NCI-H146 (cell line): ENCODE measurements at regions not wholly inside any gene's neighbourhood (a gene's known extent, or its start where the extent isn't known, plus 50 kb on each side); places are given as distances from the start of the nearest gene placed in this dataset.
A peak's percentile ranks its signal among the peaks of the same experiment; 100 is the strongest.

Experiments
- DNase-seq: peaks from one replicate; lab custom pipeline; 2025; lab: John Stamatoyannopoulos, UW

DNA sequence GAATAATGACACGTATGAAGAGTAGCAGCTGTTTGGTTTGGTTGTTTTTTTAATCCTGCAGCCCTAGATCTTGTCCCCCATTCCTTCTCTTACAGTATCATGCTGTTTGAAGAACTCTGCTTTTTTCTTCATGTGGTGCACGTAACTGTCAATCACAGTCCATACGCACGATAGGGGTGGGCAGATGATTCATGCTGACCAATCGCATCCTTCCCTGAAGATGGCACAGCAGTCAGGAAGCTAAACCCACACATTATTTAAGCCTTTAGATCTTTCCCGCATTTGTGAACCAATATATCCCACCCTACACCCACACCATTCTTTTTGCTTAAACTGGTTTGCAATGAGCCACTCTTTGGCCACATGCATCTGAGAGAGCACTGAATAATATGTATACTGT is 158.9 kb upstream of the PLEKHA5 start:
- DNase-seq = no peak

DNA sequence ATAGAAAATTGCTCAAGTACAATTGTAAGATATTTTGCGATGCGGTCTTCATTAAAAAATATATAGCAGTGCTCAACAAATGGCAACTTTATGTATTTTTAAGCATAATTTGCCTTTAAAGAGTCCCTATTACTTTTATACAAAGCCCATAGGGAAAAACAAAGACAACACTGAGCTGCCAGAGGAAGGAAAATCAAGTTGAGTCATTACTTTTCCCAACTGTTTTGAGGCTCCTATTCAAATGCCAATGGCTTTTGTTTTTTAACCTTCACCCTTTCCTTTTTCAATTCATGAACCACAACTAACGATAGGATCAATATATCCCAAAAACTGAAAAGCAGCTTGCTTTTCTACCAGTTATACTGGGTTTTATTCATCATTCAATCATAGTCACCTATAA is 157.6 kb upstream of the PLEKHA5 start:
- DNase-seq = no peak

DNA sequence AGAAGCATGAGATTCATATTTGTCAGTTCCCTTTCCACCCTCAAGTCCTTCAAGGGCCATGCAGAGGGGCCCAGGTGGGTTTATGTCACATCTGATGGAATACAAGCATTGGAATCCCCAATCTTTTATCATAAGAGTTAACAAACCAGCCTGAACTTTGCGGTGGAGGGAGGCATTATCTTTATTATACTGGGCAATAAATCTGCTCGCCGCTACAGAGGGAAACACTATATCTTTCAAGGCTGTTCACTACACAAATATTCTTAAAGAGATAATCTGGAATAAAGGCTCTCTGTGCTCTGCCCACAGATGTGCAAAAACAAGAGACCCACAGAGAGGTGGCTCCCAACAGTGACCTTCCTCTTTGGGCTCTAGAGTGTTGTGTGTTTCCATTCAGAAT is 153.6 kb upstream of the PLEKHA5 start:
- no peak for DNase-seq

DNA sequence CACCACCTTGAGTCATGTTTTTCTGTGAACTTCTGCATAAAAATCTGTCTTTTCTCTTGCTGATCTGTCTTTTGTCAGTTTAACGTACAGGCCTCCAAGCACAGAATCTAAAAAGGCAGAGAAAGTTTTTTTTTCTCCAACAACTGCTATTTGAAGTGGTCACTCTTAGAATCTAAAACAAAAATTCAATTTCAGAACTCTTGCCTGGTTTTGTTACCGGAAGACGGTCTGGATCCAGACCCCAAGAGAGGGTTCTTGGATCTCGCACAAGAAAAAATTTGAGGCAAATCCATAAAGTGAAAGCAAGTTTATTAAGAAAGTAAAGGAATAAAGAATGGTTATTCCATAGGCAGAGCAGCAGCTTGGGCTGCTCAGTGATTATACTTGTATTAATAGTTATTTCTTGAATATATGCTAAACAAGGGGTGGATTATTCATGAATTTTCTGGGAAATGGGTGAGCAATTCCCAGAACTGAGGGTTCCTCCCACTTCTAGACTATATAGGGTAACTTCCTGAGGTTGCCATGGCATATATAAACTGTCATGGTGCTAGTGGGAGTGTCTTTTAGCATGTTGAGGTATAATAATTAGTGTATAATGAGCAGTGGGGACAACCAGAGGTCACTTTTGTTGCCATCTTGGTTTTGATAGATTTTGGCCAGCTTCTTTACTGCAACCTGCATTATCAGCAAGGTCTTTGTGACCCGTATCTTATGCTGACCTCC is 150.0 kb upstream of the PLEKHA5 start:
- no peak for DNase-seq

DNA sequence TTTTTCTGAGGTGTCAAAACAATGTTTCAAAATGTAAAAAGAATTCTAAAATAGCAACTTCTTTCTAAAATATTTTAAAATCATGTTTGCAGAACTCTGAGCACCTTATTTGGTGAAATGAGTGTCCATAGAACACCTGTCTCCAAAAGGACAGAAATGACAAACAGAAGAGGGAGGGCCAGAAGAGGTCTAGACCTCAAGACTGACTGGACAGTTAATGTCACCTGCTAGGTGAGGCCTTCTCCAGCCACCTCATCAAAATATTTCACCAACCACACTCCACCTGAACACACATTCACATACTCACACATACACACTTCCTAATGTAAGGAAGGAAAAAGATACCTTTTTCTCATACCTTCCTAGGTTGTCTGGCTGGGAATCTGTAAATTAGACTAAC is 147.8 kb upstream of the PLEKHA5 start:
- DNase-seq = no peak

DNA sequence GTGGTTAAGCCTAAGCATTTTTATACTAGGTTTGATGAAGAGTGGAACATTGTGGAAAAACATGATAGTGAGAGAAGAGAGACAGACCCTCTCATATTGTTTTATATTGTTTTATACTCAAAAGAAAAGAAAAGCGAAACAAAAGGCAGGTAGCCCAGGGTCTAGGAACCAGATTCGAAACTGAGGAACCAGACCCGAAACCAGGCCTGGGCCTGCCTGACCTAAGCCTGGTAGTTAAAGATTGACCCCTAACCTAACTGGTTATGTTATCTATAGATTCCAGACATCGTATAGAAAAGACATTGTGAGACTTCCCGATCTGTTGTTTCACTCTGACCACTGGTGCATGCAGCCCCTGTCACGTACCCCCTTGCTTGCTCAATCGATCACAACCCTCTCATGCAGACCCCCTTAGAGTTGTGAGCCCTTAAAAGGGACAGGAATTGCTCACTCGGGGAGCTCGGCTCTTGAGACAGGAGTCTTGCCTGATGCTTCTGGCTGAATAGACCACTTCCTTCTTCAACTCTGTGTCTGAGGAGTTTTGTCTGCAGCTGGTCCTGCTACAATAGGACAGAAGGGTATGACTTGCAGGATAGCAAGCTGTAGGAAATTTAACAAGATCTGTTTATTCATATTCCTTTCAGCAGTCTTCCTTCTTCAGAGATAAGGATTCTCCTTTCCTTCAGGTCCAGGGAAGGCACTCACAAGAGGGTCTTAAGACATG is 147.1 kb upstream of the PLEKHA5 start:
- DNase-seq = no peak

DNA sequence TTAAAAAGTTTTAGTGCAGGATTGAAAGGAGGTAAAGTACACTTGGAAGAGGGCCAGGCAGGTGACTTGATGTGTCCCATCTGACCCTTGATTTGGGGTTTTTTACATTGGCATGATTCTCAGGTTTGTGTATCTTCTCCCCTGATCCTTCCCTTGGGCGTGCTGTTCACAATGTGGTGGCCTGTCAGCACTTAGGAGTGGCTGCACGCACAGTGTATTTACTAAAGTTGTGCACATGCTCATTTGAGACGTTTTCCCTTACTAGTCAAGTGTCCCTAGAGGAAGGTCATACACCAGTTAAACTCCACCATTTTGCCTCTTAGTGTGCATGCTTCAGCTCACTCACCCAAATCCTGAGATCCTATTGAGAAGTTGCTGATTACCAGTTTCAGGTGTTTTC is 145.7 kb upstream of the PLEKHA5 start:
- DNase-seq = no peak

DNA sequence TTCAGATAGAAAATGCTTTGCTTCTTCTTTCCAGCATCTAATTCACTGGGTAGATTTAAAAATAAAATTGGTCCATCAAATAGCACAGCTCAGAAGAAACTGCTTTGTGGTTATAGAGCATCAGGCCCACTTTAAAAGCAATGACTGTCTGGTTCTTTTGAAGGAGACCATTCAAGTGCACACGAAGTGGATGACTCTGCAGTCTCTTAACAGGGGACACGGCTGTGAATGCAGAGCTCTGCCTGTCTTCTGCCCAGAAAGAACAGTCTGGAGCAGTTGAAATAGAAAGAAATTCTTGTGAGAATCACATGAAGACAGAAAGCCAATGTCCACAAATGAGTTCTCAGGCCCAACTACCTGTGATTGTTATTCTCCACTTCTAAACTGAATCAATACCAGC is 138.7 kb upstream of the PLEKHA5 start:
- DNase-seq = no peak

DNA sequence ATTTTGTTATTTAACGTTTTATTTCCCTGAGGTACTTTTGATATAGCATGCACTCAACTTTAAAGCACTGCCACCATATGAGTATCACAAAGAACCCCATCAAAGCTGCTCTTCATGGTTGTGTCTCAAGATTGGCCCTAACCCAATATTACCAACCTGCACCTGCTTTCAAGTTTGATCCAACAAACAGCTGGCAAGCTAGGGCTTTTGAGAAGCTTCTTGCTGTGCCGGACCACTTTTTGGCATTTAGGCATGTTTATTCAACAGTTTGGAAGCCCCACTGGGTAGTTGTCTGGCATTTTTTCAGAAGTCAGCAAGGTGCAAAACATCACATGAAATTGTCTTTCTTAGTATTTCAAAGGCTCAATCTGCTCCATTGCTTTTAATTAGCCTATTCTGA is 137.2 kb upstream of the PLEKHA5 start:
- DNase-seq = peak; percentile 38

DNA sequence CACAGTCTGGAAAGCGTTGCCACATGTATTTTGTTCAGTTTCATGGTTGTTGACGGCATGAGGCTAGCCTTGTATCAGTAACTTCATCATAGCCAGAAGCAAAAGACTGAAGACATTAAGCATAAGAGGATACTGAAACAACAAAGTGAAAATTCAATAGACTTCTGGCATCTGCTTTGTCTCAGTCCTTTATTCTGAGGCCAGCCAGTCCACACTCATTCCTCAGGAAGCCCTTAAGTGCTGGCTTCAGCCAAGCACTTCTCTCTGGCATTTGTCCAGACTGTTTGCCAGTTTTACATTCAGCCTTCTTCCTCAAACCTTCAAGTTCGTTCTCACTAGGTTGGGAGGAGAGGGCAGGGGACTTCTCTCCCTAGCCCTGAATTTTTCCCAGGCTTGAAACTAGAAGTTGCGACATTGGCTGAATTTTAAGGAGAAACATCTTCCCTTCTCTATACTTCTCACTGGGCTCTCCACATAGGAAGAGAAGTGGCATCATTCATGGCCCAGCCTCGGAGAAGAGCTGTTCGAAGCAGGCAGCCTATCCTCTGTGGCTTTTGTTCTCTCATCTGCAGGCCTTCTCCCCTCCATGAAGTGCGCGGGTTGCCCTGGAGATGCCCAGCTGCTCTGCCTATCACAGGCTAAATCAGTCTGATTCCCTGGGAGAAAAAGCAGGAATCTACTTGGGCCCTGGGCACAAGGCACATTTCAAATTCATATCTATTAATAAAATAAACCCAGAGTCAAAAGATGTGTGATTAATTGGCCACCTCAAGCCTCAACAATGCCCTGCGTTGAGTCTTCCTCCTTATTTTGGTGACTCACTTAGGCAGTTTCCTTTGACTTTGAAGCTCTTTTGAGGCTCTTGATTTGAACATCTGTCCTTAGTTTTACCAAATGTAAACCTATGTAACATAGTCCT is 130.9 kb upstream of the PLEKHA5 start:
- peak; percentile 61 for DNase-seq

DNA sequence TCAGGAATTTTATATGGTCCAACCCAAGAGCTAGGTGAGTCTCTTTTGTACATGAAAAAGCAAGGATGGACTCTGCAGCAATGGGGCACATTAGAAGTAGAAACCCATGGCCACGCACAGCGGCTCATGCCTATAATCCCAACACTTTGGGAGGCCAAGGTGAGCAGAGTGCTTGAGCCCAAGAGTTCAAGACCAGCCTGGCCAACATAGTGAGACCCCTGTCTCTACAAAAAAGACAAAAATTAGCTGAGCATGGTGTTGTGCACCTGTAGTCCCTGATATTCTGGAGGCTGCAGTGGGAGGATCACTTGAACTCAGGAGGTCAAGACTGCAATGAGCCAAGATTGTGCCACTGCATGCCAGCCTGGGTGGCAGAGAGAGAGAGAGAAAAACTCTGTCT is 128.7 kb upstream of the PLEKHA5 start:
- no peak for DNase-seq

DNA sequence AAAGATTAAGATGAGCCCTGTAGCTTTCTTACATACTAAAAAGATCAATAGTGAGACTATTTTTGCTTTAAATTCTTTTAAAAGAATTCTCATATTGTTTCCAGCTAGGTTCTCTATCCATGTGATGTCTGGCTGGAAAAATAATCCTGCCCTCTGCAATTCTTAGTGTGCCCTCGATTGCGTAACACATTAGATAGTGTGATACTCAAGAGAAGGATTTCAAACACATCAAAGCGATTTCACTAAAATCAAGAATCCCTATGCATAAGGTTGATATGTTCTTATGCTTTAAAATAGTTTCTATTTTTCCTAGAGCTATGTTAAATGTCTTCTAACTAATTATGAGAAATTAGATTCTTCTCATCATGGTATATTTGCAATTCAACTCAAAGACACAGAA is 127.3 kb upstream of the PLEKHA5 start:
- no peak for DNase-seq

DNA sequence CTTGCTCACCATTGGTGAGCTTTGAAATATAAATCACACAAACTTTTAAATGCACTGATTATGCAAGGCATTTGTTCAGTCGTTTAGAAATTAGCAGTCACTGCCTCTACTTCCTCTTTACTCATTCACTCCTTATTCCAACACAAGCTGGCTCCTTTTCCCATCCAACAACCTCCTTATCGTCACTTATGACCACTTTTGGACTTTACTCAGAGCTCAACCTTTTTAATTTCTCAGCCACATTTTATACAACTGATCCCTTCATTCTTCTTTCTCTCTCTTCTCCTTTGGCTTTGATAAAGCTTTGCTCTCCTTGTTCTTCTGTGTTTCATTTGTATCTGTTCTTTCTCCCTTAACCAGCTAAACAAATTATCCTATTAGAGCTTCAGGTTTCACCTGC is 126.4 kb upstream of the PLEKHA5 start:
- DNase-seq = no peak

DNA sequence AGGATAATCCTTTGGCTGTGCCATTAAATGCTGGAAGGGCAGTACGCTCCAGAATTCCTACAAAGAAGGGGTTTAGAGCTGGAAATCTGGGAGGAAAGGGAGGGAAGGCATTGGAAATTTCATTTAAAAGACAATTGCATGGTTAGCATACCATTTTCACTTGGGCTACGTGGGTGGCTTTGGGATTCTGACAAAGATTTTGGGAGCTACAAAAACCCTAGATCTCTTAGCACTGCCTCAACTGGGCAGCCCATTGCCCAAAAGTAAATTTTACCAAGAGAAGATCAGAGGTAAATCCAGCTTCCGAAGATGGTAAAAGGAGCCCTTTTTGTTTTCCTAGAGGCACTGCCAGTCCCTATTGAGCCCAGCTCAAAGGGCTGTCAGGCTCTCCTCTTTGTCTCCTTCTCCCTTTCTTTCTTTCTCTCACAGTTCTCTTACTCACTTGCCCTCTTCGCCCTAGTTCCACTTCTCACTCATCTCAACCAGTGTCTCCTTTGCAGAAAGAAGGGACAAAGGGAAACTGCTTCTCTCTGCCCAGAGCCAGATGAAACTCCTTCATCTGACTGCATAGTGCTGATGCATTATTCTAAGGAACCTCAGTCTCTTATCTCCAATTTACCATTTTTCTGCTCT is 125.4 kb upstream of the PLEKHA5 start:
- DNase-seq = no peak

DNA sequence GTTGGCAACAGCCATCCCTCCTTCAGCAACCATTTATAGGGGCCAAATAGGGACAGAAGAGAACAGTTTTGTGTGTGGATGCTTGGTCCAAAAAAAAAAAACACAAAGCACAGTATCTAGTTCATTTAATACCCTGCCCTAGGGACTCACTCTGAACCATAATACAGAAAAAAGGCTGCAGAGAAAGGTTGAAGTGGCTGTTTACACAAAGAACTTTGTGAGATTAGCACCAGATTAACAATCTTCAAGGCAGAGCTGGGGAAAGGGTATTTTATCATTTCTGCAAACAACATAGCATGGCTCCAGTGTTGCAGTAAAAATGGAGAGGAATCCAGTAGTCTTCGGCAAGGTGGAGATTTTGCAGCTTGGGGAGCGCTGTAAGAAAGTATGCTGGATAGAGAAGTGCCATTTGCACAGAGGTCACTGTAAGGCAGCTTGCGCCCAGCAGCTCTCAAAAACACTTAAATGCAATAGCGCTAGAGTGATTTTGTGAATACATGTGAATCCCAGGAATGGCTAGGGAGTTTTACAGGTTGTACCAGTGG is 124.2 kb upstream of the PLEKHA5 start:
- no peak for DNase-seq

DNA sequence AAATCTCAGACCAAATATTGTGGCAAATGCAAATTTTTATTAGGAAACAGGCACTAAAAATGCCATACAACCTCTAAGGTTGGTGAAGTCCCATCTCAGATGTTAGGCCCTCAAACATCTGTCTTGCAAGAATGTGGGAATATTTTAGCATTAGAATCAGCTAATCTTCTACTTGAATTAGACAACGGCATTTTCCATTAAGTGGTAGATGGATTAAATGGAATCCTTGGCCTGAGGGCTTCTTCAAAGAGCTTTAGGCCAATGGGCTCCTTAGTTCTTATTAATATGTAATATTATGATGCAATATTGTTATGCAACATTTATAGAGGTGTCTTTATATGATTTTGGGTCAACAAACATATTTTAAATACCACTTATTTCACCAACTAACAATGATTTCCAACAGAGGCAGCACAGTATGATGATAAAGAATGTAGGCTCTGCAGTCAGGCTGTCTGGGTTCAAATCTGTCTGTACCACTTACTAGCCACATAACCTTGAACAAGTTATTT is 122.9 kb upstream of the PLEKHA5 start:
- no peak for DNase-seq

DNA sequence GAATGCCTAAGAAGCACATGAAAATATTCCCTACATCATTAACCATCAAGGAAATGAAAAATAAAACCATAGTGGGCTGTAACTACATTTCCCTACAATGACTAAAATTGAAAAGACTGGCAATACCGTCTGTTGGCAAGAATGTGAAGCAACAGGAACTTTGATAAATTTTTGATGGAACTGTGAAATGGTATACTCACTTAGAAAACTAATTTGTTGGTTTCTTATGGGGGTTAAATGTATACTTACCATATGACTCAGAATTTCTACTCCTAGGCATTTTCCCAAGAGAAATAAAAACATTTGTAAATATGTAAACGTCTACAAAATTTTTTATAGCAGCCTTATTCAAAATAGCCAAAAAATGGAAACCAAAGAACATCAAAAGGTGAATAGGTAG is 121.4 kb upstream of the PLEKHA5 start:
- DNase-seq = no peak

DNA sequence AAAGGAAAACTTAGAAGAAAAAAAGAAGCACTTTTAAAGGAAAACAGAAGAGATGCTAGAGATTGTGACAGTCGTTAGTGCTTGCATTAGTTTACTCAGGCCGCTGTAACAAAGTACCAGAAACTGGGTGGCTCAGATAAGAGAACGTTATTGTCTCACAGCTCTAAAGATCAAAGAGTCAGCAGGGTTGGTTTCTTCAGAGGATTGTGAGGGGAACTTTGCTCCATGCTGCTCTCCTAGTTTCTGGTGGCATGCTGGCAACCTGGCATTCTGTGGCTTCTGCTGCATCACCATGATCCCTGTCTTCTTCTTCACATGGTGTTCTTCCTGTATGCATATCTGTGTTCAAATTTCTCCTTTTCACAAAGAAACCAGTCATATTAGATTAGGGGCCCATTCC is 119.4 kb upstream of the PLEKHA5 start:
- no peak for DNase-seq

DNA sequence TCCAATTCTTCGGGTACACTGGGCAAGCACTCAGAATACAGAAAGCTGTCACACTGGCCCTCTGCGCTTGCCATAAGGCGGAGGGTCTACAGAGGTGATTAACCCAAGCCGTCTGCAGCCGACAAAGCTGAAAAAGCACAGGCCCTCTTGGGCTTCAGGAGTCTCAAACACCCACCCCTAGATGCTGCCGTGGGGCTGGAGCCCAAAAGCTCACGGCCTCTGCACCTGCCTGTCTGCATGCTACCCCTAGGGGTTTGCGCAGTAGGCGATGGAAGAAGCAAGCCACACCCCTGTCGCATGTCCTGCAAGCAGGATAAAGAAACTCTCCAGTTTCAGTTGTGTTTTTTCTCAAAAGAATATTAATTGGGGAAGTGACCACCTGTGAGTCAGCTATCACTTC is 118.8 kb upstream of the PLEKHA5 start:
- DNase-seq = no peak

DNA sequence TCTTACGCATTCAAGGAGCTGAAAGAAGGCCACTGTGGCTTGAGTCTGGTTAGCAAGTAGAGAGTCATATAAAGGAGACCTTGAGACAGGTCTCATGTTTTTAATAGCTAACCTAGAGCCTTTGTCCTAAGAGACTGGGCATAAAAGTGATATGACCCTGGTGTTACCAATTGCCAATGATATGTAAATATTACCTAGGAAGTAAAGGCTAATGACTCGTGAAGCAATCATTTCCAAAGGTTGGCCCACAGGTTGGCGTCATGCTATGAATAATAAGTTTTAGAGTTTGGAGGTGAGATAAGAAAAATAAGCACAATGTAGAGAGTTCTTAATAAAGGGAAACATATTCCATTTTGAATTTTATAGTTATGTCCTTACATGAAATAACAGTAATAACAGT is 116.6 kb upstream of the PLEKHA5 start:
- peak; percentile 54 for DNase-seq

DNA sequence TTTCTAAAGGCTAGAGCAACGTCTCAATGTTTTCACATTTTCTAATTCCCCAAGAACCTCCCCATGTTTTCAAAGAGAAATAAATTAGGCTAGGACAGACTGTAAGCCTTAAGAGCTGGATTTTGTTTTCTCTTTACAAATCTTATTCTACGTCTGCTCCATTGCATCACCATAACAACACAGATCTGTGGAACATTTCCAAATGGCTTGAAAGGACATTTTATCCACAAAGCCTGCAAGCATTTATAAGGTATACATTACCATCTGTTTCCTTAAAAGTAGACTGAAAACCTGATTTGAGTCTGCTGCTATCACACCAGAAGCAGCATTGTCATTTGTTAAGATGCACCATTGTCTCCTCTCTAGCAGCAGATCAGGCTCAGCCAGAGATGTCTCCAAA is 115.3 kb upstream of the PLEKHA5 start:
- no peak for DNase-seq

DNA sequence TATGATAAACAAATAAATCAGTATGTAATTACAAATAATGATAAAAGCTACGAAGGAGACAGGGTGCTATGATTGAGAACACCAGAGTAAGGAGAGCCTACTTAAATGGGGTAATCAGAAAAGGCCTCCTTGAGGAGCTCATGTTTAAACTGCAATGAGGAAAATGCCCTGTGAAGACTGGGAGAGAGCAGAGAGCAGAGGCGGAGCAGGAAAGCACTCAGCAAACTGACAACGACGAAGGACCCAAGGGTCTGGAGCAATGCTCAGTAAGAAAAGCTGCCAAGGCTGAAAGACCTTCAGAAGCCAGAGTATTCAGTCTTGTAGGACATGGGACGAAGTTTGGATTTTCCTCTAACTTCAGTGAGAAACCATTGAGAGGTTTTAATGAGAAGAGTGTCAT is 114.2 kb upstream of the PLEKHA5 start:
- DNase-seq = no peak
